Neural progenitor cell (in vitro differentiated cells): ENCODE measurements at regions not wholly inside any gene's neighbourhood (a gene's known extent, or its start where the extent isn't known, plus 50 kb on each side); places are given as distances from the start of the nearest gene placed in this dataset.
A peak's percentile ranks its signal among the peaks of the same experiment; 100 is the strongest.

ENCODE experiments used
- DNase-seq: peaks from one replicate; pipeline ENCODE4 v3.0.0-alpha.2; 2016; ENCODE audit warnings: low spot score
- H2AFZ ChIP-seq: fragments of 200-600 bp; sonication (generic); replicated peaks from 2 replicates; pipeline ENCODE4 v1.6.1; 2016; ENCODE audit warnings: antibody characterized with exemption
- H3F3A ChIP-seq: fragments of 200-600 bp; sonication (generic); 2 replicates; pipeline ENCODE4 v1.6.1; 2016; ENCODE audit warnings: antibody characterized with exemption, low read depth
- H3K27ac ChIP-seq: fragments of 200-600 bp; sonication (generic); 2 replicates; pipeline ENCODE4 v1.5.1; 2016; ENCODE audit warnings: mild to moderate bottlenecking
- H3K27me3 ChIP-seq: fragments of 200-600 bp; sonication (generic); 2 replicates; pipeline ENCODE4 v1.6.1; 2016; ENCODE audit warnings: mild to moderate bottlenecking, moderate library complexity
- H3K36me3 ChIP-seq: fragments of 200-600 bp; sonication (generic); 2 replicates; pipeline ENCODE4 v1.5.1; 2016
- H3K4me1 ChIP-seq: fragments of 200-600 bp; sonication (generic); 2 replicates; pipeline ENCODE4 v1.6.1; 2016; ENCODE audit warnings: mixed run types
- H3K4me2 ChIP-seq: fragments of 200-600 bp; sonication (generic); 2 replicates; pipeline ENCODE4 v1.6.1; 2016
- H3K4me3 ChIP-seq: fragments of 200-600 bp; sonication (generic); 2 replicates; pipeline ENCODE4 v1.5.1; 2016
- H3K79me2 ChIP-seq: fragments of 200-600 bp; sonication (generic); 2 replicates; pipeline ENCODE4 v1.6.1; 2016; ENCODE audit warnings: low read depth
- H3K9ac ChIP-seq: fragments of 200-600 bp; sonication (generic); 2 replicates; pipeline ENCODE4 v1.6.1; 2016
- H3K9me3 ChIP-seq: fragments of 200-600 bp; sonication (generic); 2 replicates; pipeline ENCODE4 v1.5.1; 2016; ENCODE audit warnings: low read depth
- H4K20me1 ChIP-seq: fragments of 200-600 bp; sonication (generic); 2 replicates; pipeline ENCODE4 v1.6.1; 2016; ENCODE audit warnings: low read depth
- H3K27ac Mint-ChIP-seq: 3 replicates; pipeline ENCODE4 v1.8.0; 2021; ENCODE audit warnings: mixed read lengths
- H3K27me3 Mint-ChIP-seq: 2 replicates; pipeline ENCODE4 v1.8.0; 2022; ENCODE audit warnings: low read depth, mild to moderate bottlenecking, inconsistent platforms, moderate library complexity, mixed read lengths; ENCODE audit not compliant: insufficient read depth
- H3K36me3 Mint-ChIP-seq: 3 replicates; pipeline ENCODE4 v1.8.0; 2021; ENCODE audit warnings: mixed read lengths
- H3K4me1 Mint-ChIP-seq: 3 replicates; pipeline ENCODE4 v1.8.0; 2021; ENCODE audit warnings: mixed read lengths
- H3K4me3 Mint-ChIP-seq: 3 replicates; pipeline ENCODE4 v1.8.0; 2021; ENCODE audit warnings: mild to moderate bottlenecking, moderate library complexity, mixed read lengths
- H3K9me3 Mint-ChIP-seq: 3 replicates; pipeline ENCODE4 v1.8.0; 2020; ENCODE audit warnings: mixed read lengths
- CTCF ChIP-seq: fragments of 200-600 bp; sonication (generic); IDR thresholded peaks from 2 replicates; pipeline ENCODE4 v1.5.1; 2017; ENCODE audit warnings: antibody characterized with exemption, mild to moderate bottlenecking
- EZH2 ChIP-seq: fragments of 200-600 bp; sonication (generic); IDR thresholded peaks from 2 replicates; pipeline ENCODE4 v1.6.1; 2017; ENCODE audit warnings: antibody characterized with exemption, mild to moderate bottlenecking, moderate library complexity
- EZH2phosphoT487 ChIP-seq: fragments of 200-600 bp; sonication (generic); IDR thresholded peaks from 2 replicates; pipeline ENCODE4 v1.6.1; 2017; ENCODE audit warnings: antibody characterized with exemption

- TF ChIP-seq EZH2phosphoT487, result no peak
- TF ChIP-seq EZH2, result no peak
- TF ChIP-seq CTCF, result no peak
- peak overlapping the region; percentile 64 for H3K4me2 ChIP-seq
- H3K36me3 ChIP-seq, result no peaks in the 10 kb centered on the region
- H3K27ac ChIP-seq, result no peak overlapping the region
- Mint-ChIP-seq H3K4me3 (no peak overlapping the region), H3K27ac (no peak overlapping the region), H3K36me3 (no peaks in the 10 kb centered on the region), H3K9me3 (no peaks in the 10 kb centered on the region), H3K4me1 (peaks cover 39% of the 10 kb centered on the region), H3K27me3 (no peaks in the 10 kb centered on the region)
- no peak for DNase-seq
- H3K9ac ChIP-seq, result no peak overlapping the region
- H3F3A ChIP-seq, result peaks cover 19% of the 10 kb centered on the region
- H3K4me1 ChIP-seq, result peaks cover 56% of the 10 kb centered on the region
- peak overlapping the region; percentile 22 for H3K4me3 ChIP-seq
- H4K20me1 ChIP-seq, result no peaks in the 10 kb centered on the region
- no peaks in the 10 kb centered on the region for H3K9me3 ChIP-seq
- H2AFZ ChIP-seq, result no peak overlapping the region
- no peaks in the 10 kb centered on the region for H3K27me3 ChIP-seq
- H3K79me2 ChIP-seq, result no peaks in the 10 kb centered on the region
Observed at GRCh38 chr5:165137701-165138100, 1632.3 kb downstream of the MAT2B start.

- H3K27me3 Mint-ChIP-seq, result no peaks in the 10 kb centered on the region
- H3K79me2 ChIP-seq, result no peaks in the 10 kb centered on the region
- H3F3A ChIP-seq, result peaks cover 19% of the 10 kb centered on the region
- peak overlapping the region; percentile 22 for H3K4me3 ChIP-seq
- peaks cover 42% of the 10 kb centered on the region for H3K4me1 Mint-ChIP-seq
- H3K36me3 ChIP-seq, result no peaks in the 10 kb centered on the region
- H3K4me2 ChIP-seq, result peak overlapping the region; percentile 64
- H4K20me1 ChIP-seq, result no peaks in the 10 kb centered on the region
- no peak for TF ChIP-seq CTCF
- no peak for TF ChIP-seq EZH2phosphoT487
- no peak for TF ChIP-seq EZH2
- H3K27me3 ChIP-seq, result no peaks in the 10 kb centered on the region
- H3K27ac ChIP-seq, result peak overlapping the region; percentile 58
- no peak overlapping the region for H3K9ac ChIP-seq
- no peak overlapping the region for H3K4me3 Mint-ChIP-seq
- H3K9me3 ChIP-seq, result no peaks in the 10 kb centered on the region
- H3K9me3 Mint-ChIP-seq, result no peaks in the 10 kb centered on the region
- DNase-seq, result peak; percentile 79
- peaks cover 60% of the 10 kb centered on the region for H3K4me1 ChIP-seq
- no peak overlapping the region for H2AFZ ChIP-seq
- H3K27ac Mint-ChIP-seq, result peak overlapping the region; percentile 2
- H3K36me3 Mint-ChIP-seq, result no peaks in the 10 kb centered on the region
Observed at GRCh38 chr5:165138236-165138635, 1632.8 kb downstream of the MAT2B start.

- Mint-ChIP-seq H3K9me3 (no peaks in the 10 kb centered on the region), H3K27ac (no peak overlapping the region), H3K27me3 (no peaks in the 10 kb centered on the region), H3K36me3 (no peaks in the 10 kb centered on the region), H3K4me1 (peaks cover 50% of the 10 kb centered on the region), H3K4me3 (no peak overlapping the region)
- H3K9me3 ChIP-seq, result no peaks in the 10 kb centered on the region
- H3K9ac ChIP-seq, result no peak overlapping the region
- H3K4me2 ChIP-seq, result peak overlapping the region; percentile 64
- H4K20me1 ChIP-seq, result no peaks in the 10 kb centered on the region
- H3K36me3 ChIP-seq, result no peaks in the 10 kb centered on the region
- peaks cover 71% of the 10 kb centered on the region for H3K4me1 ChIP-seq
- DNase-seq, result no peak
- TF ChIP-seq EZH2phosphoT487 (no peak), EZH2 (no peak), CTCF (no peak)
- H3K27ac ChIP-seq, result peak overlapping the region; percentile 58
- H3F3A ChIP-seq, result peaks cover 19% of the 10 kb centered on the region
- H2AFZ ChIP-seq, result no peak overlapping the region
- no peaks in the 10 kb centered on the region for H3K79me2 ChIP-seq
- H3K4me3 ChIP-seq, result no peak overlapping the region
- no peaks in the 10 kb centered on the region for H3K27me3 ChIP-seq
Observed at GRCh38 chr5:165139262-165139661, 1633.8 kb downstream of the MAT2B start.
